Endothelial cell (in vitro differentiated cells): ENCODE measurements at regions not wholly inside any gene's neighbourhood (a gene's known extent, or its start where the extent isn't known, plus 50 kb on each side); places are given as distances from the start of the nearest gene placed in this dataset.

Source experiments
- DNase-seq: peaks from one replicate; pipeline ENCODE4 v3.0.0; 2021; ENCODE audit warnings: low spot score
- H3K27ac Mint-ChIP-seq: one replicate; pipeline ENCODE4 v1.8.0; 2021; ENCODE audit warnings: mixed read lengths, inconsistent platforms; ENCODE audit not compliant: unreplicated experiment
- H3K27me3 Mint-ChIP-seq: one replicate; pipeline ENCODE4 v1.8.0; 2021; ENCODE audit warnings: mild to moderate bottlenecking, moderate library complexity, mixed read lengths, inconsistent platforms; ENCODE audit not compliant: unreplicated experiment
- H3K36me3 Mint-ChIP-seq: one replicate; pipeline ENCODE4 v1.8.0; 2021; ENCODE audit warnings: mild to moderate bottlenecking, low read depth, mixed read lengths, inconsistent platforms; ENCODE audit not compliant: unreplicated experiment
- H3K4me1 Mint-ChIP-seq: one replicate; pipeline ENCODE4 v1.8.0; 2021; ENCODE audit warnings: mild to moderate bottlenecking, mixed read lengths, inconsistent platforms; ENCODE audit not compliant: unreplicated experiment
- H3K4me3 Mint-ChIP-seq: one replicate; pipeline ENCODE4 v1.8.0; 2021; ENCODE audit warnings: mild to moderate bottlenecking, mixed read lengths, inconsistent platforms; ENCODE audit not compliant: unreplicated experiment
- H3K9me3 Mint-ChIP-seq: one replicate; pipeline ENCODE4 v1.8.0; 2021; ENCODE audit warnings: mixed read lengths, inconsistent platforms; ENCODE audit not compliant: unreplicated experiment
- TF ChIP-seq, protein P1 (sequence below): fragments of 200-600 bp; sonication (generic); IDR thresholded peaks from one replicate; pipeline ENCODE4 v1.5.0; 2021; ENCODE audit warnings: antibody characterized with exemption; ENCODE audit not compliant: unreplicated experiment

DNA sequence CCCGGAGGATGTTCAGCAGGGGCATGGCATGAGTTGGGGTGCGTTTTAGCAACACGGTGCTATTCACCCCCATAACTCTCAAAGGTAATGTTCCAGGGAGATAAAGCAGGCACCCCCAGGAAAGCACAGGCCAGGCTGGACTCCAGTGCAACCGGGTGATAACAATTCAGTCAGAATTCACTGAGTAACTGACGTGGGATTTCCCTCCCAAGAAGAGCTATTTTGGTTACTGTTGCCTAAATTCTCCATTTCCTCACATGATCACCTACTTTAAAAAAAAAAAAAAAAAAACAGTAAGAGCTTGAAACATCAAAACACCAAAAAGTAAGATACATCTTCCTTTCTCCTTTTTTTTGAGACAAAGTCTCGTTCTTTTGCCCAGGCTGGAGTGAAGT is 137.6 kb upstream of the WWC1 start:
- DNase-seq = no peak
- Mint-ChIP-seq H3K27ac (no peak overlapping the region), H3K27me3 (peaks cover 7% of the 10 kb centered on the region), H3K4me1 (no peaks in the 10 kb centered on the region), H3K9me3 (no peaks in the 10 kb centered on the region), H3K4me3 (no peak overlapping the region), H3K36me3 (no peaks in the 10 kb centered on the region)
- TF ChIP-seq, protein P1, sequence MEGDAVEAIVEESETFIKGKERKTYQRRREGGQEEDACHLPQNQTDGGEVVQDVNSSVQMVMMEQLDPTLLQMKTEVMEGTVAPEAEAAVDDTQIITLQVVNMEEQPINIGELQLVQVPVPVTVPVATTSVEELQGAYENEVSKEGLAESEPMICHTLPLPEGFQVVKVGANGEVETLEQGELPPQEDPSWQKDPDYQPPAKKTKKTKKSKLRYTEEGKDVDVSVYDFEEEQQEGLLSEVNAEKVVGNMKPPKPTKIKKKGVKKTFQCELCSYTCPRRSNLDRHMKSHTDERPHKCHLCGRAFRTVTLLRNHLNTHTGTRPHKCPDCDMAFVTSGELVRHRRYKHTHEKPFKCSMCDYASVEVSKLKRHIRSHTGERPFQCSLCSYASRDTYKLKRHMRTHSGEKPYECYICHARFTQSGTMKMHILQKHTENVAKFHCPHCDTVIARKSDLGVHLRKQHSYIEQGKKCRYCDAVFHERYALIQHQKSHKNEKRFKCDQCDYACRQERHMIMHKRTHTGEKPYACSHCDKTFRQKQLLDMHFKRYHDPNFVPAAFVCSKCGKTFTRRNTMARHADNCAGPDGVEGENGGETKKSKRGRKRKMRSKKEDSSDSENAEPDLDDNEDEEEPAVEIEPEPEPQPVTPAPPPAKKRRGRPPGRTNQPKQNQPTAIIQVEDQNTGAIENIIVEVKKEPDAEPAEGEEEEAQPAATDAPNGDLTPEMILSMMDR = no peak

DNA sequence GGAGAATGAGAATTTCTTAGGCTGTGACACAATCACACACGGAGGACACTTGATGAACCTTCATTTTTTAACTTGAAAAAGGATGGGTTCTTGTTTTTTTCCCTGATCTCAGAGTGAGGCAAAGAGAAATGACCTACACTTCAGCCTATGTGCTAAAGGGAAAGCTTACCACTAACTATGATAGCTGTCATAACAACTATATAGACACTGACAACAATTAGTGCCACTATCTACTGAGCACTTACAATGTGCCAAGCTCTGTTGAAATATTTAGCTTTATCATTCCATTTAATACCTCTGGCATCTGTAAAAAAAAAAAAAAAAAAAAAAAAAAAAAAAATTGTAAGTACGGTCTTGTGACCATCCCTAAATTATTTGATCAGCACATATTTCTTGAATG is 135.9 kb upstream of the WWC1 start:
- no peak for DNase-seq
- Mint-ChIP-seq H3K36me3 (no peaks in the 10 kb centered on the region), H3K27me3 (peaks cover 7% of the 10 kb centered on the region), H3K4me3 (no peak overlapping the region), H3K4me1 (peaks cover 6% of the 10 kb centered on the region), H3K27ac (no peak overlapping the region), H3K9me3 (no peaks in the 10 kb centered on the region)
- TF ChIP-seq, protein P1 = no peak

DNA sequence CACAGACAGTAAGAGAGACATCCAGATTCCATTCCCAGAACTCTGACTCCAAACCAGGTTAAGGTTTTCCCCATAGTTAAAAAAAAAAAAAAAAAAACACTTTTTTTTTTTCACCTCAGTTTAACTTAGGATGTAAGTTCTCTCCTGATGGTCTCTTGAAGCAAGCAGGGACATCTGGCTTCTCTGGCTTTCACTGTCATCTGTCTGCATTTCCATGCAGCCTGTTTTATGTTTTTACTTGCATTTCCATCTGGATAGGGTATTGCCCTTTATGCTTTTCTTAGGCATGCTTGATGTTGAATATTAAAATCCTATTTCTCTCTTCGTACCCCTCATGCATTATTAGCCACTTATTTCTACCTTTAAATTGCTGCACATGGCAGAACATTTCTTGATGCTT is 135.3 kb upstream of the WWC1 start:
- Mint-ChIP-seq H3K36me3 (no peaks in the 10 kb centered on the region), H3K9me3 (no peaks in the 10 kb centered on the region), H3K27me3 (peaks cover 7% of the 10 kb centered on the region), H3K4me3 (no peak overlapping the region), H3K4me1 (peaks cover 6% of the 10 kb centered on the region), H3K27ac (no peak overlapping the region)
- no peak for DNase-seq
- TF ChIP-seq, protein P1 = no peak

DNA sequence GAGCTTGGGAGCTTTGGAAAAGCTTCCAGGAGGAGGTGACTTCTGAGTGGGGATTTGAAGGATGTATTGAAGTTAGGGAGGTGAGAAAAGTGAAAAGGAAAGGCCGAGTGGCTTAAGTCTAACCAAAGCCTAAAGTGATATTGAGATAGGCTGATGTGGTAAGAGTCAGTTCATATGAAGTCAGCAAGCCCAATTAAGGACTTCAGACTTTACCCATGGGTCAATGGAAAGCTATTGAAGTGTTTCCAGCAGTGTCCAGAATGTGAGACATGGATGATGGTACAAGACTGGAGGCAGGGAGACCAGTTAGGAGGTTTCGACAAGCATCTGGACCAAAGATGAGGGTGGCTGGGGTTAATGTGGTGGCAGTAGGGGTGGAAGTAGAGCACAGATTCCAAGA is 134.3 kb upstream of the WWC1 start:
- H3K36me3 Mint-ChIP-seq = no peaks in the 10 kb centered on the region
- H3K27me3 Mint-ChIP-seq = peaks cover 7% of the 10 kb centered on the region
- TF ChIP-seq, protein P1 = no peak
- H3K4me3 Mint-ChIP-seq = no peak overlapping the region
- H3K9me3 Mint-ChIP-seq = no peaks in the 10 kb centered on the region
- no peak overlapping the region for H3K27ac Mint-ChIP-seq
- no peak for DNase-seq
- peaks cover 6% of the 10 kb centered on the region for H3K4me1 Mint-ChIP-seq

DNA sequence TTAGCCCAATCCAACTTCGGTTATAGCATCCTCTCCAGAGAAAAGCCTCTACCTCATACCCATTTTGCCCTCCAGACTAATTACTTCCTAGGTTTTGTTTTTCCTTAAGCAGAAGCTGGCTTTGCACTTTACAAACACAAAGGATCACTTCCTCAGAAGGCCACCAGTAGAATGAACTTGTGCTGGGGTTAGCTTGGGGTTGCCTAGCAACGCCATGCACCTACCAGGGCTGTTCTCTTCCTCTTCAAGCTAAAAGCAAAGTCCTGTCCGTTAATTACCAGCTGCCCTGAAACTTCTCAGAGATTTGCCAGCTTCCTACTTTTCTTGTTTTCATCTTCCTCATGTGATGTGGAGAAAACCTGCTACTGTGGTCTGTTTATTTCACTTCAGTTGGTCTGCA is 132.0 kb upstream of the WWC1 start:
- TF ChIP-seq, protein P1 = no peak
- Mint-ChIP-seq H3K4me3 (no peak overlapping the region), H3K36me3 (no peaks in the 10 kb centered on the region), H3K27me3 (peaks cover 7% of the 10 kb centered on the region), H3K27ac (peak overlapping the region; percentile 76), H3K9me3 (no peaks in the 10 kb centered on the region), H3K4me1 (peaks cover 6% of the 10 kb centered on the region)
- peak; percentile 53 for DNase-seq
